ENCODE measurements at regions not wholly inside any gene's neighbourhood (a gene's known extent, or its start where the extent isn't known, plus 50 kb on each side); places are given as distances from the start of the nearest gene placed in this dataset.
"Not testable (repeated sequence)": the region's sequence is repeated elsewhere in the genome, so short reads cannot be mapped to it uniquely, and the experiment has no call there.

DNA sequence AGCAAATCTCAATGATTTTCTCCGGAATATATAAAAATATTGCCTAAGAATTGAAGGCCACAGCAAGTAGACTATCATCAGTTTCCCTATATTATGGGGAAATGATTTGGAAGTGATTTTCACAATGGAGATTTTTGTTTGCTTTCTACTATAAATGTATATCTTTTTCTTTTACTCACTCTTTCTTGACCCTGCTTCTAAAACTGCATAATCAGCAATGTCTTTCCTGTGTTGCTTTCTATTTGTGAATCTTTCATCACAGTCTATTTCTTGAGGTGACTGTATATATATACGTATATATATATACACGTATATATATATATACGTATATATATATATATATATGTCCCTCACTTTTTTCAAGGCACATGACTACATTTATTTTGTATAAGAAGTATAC, 622.6 kb downstream of the DTWD2 start:
- DNase-seq = no peak

DNA sequence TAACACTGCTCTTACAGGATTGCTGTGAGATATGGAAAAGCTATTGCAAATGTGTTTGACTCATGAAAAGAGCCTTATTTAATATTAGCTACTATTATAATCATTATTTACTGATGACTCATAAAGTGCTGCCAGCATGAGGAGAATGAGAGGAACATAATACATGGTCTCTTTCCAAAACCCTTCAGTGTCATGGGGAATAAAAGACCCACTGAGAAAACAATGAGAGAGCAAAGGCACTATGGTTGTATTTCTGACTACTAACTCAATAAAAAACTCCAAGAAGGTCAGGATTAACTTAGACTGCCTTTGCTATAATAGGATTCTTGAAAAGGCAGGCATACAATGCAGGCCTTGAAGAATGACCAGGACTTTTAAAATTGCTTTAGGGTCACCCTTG, 633.5 kb downstream of the DTWD2 start:
- no peak for DNase-seq

DNA sequence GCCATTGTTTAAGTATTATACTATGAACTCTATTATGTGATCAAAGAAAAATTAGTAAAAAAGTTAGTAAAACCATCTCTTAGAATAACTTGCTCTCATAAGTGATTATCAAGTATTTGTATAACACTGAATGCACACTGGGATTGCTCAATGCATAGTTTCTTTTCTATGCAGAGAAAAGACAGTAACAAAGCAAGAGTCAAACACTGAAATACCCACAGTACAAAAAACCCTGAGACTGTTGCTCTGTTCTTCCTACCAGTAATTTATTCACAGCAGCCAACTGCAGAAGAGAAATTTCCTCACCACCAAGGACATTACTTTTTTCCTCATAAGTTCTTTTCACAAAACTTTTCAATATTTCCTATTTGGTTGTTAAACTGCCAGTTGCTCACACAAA, 634.4 kb downstream of the DTWD2 start:
- no peak for DNase-seq

DNA sequence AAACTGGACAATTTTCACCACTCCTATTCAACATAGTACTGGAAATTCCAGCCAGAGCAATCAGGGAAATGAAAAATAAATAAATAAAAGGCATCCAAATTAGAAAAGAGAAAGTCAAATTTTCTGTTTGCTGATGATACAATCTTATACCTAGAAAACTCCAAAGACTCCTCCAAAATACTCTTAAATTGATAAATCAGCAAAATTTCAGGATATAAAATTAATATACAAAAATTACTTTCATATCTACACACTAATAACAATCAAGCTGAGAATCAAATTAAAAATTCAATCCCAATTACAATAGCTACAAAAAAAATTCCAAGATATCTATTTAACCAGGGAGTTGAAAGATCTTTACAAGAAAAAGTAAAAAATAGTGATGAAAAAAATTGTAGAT, 651.9 kb downstream of the DTWD2 start:
- no peak for DNase-seq

DNA sequence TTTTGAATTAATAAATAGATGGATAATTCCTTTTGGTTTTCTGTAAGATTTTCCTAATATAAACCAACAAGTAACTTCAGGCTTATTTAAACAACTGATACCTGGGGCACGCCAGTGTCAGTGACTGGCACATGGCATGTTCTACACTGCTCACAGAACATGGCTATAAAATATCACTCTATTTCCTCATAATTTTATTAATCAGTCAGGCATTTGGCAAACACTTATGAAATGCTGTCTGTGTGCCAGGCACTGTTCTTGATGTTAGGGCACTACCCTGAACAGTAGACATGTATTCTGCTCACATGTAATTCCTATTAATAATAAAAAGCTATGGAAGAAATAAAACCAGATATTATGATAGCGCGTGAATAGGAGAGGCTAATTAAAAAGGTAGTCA, 661.0 kb downstream of the DTWD2 start:
- DNase-seq = no peak

DNA sequence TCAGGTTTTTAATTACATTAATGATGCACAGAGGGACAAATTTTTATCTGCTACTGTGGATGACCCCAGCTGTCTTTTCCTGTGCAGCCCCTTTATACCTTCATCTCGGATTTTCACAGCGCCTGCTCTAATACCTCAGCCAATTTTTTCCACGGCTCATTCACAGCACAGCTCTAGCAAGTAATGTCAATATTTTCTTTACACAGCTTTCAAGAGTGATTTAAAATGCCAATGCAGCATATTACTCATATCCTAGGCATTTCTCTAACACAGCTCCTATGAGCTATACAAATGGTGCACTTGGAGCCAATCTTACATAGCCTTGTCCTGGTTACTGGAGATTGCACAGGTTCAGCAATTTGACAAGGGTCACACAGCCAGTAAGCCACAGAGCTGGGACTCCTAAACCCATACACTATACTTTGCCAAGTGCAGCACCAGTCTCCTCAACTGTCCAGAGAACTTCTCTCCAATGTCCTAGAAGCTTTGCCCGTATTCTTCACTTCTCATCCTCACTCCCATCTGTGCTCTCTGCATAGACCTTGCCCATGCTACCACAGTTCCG, 661.8 kb downstream of the DTWD2 start:
- no peak for DNase-seq

DNA sequence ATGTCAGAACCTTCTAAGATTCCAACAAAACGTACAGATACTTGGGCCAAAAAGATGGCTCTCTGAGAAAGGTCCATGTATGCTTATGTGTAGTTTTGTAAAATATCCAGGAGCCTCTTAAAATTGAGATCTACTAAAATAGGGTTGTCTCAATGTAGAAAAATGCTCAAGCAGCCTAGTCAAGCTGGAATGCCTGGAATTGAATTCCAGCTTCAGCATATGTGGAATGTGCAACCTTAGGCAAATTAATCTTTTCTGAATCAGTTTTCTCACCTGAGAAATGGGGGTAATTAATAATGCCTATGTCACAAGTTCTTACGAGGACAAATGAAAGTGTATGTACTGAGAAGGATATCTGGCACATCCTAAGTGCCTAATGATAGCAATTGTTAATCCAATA, 662.4 kb downstream of the DTWD2 start:
- DNase-seq = no peak

DNA sequence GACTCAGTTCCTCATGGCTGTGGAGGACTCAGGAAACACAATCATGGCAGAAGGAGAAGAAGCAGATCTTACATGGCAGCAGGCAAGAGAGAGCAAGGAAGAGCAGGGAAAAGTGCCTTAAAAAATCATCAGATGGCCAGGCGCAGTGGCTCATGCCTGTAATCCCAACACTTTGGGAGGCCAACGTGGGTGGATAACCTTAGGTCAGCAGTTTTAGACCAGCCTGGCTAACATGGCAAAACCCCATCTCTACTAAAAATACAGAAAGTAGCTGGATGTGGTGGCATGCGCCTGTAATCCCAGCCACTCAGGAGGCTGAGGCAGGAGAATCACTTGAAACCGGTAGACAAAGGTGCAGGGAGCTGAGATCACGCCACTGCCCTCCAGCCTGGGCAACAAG, 664.6 kb downstream of the DTWD2 start:
- DNase-seq = not testable (repeated sequence)

DNA sequence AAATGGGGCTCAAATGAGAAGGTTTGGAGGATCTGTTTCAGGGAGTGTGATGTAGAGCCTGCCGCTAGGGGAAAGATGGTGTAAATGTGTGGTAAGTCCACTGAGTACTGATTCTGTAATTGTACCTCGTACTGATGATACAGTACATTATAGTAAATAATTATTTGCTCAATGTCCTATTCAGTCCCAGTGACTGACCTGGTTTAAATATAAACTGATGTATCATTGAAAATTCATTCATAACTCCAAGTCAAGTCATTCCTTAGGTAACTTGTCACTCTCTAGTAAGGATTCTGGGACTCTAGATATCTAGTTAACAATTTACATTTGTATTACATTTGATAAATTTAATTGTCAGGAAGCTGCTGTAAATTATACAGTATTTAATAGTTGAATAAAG, 667.3 kb downstream of the DTWD2 start:
- no peak for DNase-seq

DNA sequence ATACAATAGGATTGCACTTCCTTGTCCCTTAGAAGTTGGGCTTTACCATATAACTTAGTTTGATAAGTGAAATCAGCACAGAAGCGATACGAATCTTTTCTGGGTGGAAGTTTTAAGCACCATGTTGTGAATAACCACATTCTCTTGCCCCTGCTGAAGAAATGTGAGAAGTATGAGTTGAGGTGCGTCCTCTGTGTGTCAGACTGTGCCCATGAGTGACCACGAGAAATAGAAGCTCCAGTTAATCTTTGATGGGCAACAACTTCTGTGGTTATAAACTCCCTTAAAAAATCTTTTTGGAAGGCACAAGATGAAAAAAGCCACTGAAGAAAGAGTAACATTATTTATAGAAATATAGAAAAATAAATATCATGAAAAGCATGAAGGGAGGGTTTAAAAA, 668.2 kb downstream of the DTWD2 start:
- DNase-seq = no peak

DNA sequence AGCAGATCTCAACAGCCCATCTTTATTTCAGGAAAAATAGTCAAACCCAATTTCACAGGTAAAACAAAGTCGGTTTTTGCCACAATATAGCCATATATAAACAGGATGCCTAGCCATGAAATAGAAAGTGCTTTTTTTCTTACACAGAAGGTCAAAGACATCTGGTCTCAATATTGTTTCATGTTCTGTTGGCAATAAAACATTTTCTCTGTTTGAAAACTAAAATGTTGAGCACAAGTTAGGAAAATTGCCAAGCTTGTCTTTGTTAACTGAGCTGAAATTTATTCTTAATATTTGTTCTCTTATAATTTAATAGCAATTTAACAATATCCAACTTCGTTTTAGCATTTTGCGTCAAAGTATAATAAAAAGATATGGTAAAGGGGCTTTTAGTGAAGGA, 673.4 kb downstream of the DTWD2 start:
- no peak for DNase-seq

DNA sequence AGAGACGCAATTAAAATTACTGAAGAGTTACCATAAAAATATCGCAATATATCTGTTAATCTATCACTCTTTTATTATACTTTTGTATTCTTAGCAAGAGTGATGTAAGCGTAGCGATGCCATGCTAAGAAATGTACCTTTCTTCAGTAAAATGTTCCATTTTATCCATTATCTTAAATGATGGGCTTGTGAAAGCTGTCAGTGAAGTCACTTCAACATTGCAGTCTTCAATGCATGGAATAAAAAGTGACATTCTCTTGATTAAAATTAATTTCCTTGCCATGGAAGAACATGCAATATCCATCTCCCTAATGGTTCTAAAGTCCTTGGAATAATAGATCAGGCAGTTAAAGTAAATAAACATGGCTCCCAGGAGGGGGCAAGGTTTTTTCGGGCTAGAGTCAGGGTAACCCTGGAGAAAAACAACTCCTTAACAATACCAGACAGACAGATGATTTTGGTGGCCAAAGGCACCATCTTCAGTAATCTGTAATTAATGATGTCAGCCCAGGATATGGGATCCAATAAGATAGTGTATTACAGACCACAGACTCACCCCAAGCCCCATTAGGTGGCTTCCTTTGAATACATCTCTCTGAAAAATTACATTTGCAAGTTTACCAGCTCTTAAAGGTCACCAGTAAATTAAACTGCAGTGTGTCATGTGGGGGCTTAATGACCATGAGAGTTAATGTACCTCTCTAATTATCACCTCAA, 677.1 kb downstream of the DTWD2 start:
- DNase-seq = no peak

DNA sequence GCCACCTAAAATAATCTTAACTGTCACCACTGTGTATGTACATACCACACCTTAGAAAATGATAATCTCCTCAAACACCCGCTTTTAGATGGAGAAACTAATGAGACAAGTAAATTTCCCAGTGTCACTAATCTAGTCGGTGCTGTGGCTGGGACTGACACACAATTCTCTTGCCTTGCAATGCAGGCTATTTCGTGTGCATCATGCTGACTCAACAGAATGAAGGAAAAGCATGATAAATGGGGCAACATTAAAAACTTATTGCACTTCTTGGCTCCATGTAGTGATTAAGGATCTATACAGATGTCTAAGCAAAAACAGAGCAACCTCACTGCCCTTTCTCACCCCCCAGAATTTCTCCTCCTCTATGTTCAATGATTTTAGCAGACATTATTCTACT, 677.9 kb downstream of the DTWD2 start:
- no peak for DNase-seq

DNA sequence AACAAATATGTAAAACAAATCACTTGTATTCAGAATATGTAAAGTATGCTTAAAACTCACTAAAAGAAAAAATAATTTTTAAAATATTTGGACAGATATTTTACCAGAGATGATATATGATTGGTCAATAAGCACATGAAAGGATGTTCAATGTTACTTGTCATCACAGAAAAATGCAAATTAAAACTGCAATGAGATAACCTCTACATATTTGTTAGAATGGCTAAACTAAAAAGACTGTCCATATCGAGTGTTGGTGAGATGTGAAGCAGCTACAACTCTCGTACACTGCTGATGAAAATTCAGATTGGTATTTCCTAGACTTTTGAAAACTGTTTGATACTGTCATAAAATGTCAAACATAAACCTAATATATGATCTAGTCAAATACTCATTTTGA, 685.1 kb downstream of the DTWD2 start:
- DNase-seq = no peak

DNA sequence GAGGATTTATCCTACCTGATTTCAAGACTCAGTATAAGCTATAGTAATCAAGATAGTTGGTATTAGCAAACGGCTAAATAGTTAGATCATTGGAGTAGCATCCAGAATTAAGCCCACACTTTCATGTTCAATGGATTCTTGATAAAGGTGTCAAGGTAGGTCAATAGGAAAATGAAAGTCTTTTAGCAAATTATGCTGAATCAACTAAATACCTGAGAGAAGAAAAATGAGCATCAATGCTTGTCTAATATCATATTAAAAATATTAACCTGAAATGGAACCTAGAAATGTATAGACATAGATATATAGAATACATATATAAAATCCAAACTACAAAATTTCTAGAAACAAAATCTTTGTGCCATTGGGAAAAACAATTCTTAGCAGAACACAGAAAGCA, 685.6 kb downstream of the DTWD2 start:
- no peak for DNase-seq

DNA sequence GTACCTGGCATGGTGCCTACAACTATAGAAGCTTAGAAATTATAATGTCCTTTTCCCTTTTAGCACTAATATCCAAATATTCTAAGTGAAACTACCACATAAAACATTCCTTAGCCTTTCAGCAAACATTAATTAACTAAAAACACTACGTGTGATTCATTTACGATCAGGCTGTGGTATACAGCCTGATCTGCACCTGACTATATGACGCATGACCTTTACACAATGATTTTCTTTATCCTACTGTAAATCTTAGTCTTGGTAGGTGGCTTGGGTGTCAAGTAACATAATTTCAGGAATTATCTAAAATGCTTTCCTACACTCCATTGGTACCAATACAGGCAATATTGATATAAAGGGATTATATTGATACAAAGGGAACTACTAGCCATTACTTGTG, 686.7 kb downstream of the DTWD2 start:
- DNase-seq = no peak

DNA sequence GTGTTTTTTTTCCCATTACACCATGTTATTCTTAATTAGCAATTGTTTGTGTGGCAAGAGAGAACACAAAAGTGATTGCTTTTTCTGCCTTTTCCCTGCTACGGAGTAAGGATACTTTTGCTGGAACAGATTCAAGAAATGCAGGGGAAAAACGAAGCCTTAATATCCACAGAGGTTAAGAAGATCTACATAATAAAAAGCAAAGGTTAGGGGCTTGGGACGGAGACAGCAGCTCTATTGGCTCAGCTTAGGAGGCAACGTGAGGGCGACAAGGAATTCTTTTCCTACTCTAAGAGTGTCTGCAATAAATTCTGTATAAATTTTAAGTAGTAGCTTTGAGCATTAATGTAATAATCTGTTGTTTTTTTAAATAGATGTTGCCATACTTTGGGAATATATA, 693.3 kb downstream of the DTWD2 start:
- DNase-seq = no peak

DNA sequence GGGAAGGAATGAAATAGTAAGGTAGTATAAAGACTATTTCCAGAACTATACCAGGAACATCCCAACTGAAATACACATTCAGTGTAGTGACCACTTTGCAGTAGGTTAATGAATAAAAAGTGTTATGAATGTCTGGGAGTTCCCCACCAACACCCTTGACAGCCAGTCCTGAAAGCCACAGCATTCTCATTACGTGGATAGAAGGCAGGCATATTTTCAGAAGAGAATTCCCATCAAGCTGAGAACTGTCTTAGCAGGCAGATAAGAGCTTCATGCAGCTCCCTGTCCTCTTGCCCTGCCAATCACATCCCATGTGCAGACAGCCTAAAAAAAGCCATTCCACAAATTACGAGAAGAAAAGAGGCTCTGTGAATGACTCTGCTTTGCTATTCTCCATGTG, 695.0 kb downstream of the DTWD2 start:
- DNase-seq = no peak

DNA sequence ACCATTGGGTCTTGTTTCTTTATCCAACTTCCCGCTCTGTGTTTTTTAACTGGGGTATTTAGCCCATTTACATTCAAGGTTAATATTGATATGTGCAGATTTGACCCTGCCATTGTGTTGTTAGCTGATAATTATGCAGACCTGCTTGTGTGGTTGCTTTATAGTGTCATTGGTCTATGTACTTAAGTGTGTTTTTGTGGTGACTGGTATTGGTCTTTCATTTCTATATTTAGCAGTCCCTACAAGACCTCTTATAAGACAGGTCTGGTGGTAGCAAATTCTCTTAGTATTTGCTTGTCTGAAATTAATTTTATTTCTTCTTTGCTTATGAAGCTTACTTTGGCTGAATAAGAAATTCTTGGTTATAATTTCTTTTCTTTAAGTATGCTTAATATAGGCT, 698.1 kb downstream of the DTWD2 start:
- no peak for DNase-seq

DNA sequence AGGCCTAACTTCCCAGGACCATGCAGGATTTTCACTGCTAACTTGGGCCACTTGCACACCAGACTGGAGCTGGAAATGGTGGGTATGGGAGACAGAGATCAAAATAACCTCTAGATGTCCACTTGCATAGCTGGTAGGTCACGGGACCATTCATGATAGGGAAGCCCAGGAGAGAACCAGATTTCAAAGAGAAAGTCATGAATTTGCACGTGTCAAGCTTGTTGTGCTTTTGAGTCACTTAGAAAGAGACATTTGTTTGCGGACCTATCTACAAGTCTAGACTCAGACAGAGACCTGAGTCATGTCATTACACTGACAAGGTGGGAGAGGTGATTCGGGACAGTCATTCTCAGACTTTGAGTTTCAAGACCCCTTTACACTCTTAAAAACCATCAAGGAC, 704.1 kb downstream of the DTWD2 start:
- DNase-seq = not testable (repeated sequence)

DNA sequence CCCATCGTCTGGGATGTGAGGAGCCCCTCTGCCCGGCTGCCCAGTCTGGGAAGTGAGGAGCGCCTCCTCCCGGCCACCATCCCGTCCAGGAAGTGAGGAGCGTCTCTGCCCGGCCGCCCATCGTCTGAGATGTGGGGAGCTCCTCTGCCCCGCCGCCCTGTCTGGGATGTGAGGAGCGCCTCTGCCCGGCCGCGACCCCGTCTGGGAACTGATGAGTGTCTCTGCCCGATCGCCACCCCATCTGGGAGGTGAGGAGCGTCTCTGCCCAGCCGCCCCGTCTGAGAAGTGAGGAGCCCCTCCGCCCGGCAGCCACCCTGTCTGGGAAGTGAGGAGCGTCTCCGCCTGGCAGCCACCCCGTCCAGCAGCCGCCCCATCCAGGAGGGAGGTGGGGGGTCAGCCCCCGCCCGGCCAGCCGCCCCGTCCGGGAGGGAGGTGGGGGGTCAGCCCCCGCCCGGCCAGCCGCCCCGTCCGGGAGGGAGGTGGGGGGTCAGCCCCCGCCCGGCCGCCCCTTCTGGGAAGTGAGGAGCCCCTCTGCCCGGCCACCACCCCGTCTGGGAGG, 705.8 kb downstream of the DTWD2 start:
- DNase-seq = not testable (repeated sequence)

DNA sequence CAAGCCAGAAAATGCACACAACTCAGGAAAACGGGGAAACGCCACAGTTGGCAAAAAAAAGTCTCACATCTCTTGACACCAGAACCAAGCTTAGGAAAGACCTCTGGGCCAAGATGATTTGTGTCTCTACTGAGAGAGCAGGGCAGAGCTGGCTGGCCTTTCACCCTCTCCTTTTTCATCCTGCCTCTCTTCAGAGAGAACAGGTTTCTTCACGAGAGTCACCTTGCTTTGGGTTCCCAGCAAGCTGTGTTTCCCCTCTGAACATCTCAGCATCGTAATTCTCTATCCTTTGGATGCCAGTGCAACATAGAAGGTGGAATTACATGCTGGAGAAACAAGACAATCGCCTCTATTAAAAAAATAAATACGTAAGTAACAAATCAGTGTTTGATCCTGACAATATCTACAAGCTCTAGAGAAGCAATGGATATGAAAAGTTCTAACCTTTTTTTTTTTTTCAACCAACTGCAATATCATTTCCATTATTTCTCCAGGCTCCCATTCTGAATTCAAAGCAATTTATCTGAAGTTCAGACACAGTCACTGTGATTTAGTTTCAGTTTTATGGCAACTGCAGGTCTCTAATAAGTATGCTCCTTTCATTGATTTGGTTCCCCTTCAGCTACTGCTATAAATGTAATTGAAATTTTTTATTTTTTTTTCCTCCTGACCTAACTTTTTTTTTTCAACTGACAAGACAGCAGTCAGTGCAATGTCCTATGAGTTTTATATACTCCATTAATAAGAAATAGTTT, 708.6 kb downstream of the DTWD2 start:
- no peak for DNase-seq

DNA sequence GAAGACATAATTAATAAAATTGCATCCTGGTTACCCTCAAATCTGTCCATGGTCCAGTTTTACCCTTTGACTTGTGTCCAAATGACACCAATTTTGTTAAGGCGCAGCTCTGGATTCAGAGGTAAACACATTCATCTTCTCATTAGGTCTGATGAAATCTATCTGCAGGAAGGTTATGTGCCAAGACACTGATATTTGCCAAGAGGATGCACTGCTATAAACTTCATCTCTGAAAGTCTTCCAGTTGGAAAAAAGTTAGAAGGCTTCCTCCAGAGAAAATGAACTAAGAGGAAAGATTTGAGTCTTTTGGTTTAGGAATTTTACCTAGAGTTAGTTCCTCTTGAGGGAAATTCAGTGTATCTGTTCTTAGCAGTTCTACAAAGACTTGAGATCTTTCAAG, 717.8 kb downstream of the DTWD2 start:
- no peak for DNase-seq

DNA sequence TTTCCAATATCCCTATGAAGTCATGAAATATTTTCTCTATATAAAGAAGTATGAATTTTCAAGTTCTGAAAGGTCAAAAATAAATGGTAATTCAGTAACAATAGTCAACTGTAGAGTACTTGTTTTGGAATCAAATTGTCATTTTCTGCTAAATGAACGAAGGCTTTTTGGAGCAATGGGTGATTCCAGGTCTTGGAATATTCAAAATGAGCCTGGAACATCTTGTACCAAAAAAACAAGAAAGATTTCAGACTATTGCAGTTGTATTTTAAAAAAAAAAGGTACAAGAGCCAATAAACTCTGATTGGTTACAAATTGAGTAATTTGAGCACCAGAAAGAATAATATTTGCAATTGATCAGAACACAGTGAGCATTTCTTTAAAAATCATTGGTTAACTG, 730.1 kb downstream of the DTWD2 start:
- no peak for DNase-seq
